Keratinocyte (primary cell): ENCODE measurements at regions not wholly inside any gene's neighbourhood (a gene's known extent, or its start where the extent isn't known, plus 50 kb on each side); places are given as distances from the start of the nearest gene placed in this dataset.

Experiments used
- DNase-seq: peaks from one replicate; pipeline ENCODE4 v3.0.0-alpha.2; 2011; ENCODE audit warnings: low read depth, missing footprints, low spot score
- FAIRE-seq: peaks from 2 replicates; lab custom pipeline; 2011; peaks lifted over from hg19 to GRCh38; lab: Jason Lieb, UNC
- H2AFZ ChIP-seq: 2 replicates; pipeline ENCODE4 v1.6.0; 2012; ENCODE audit warnings: low read length, control low read depth, inconsistent platforms; ENCODE audit not compliant: control insufficient read depth
- H3K27ac ChIP-seq: 2 replicates; pipeline ENCODE4 v1.5.1; 2011; ENCODE audit warnings: low read length; ENCODE audit not compliant: control insufficient read depth, insufficient read depth
- H3K27me3 ChIP-seq: 3 replicates; pipeline ENCODE4 v1.6.0; 2011; ENCODE audit warnings: low read length; ENCODE audit not compliant: control insufficient read depth, insufficient read depth; ENCODE audit errors: extremely low read depth
- H3K36me3 ChIP-seq, 2 experiments: 2 replicates in 1 of 2; 3 replicates in 1 of 2; pipeline ENCODE4 v1.5.1; 2011; ENCODE audit warnings: low read length in 2 of 2, mild to moderate bottlenecking in 1 of 2; ENCODE audit not compliant: control insufficient read depth in 2 of 2, insufficient read depth in 2 of 2; ENCODE audit errors: extremely low read depth in 1 of 2
- H3K4me1 ChIP-seq: 3 replicates; pipeline ENCODE4 v1.5.1; 2011; ENCODE audit warnings: low read length; ENCODE audit not compliant: control insufficient read depth, insufficient read depth; ENCODE audit errors: extremely low read depth
- H3K4me2 ChIP-seq: 3 replicates; pipeline ENCODE4 v1.6.0; 2011; ENCODE audit warnings: low read depth, low read length; ENCODE audit not compliant: control insufficient read depth, insufficient read depth; ENCODE audit errors: extremely low read depth
- H3K4me3 ChIP-seq, 3 experiments: fragments of 200-600 bp in 1 of 3; sonication (generic) in 1 of 3; 2 replicates in 2 of 3; 3 replicates in 1 of 3; pipeline ENCODE4 v1.5.1; 2011 to 2016; ENCODE audit warnings: low read length in 3 of 3, mild to moderate bottlenecking in 3 of 3, control low read depth in 2 of 3, inconsistent platforms in 1 of 3, low read depth in 1 of 3, mixed read lengths in 1 of 3, mixed run types in 1 of 3, moderate library complexity in 1 of 3; ENCODE audit not compliant: control insufficient read depth in 2 of 3, insufficient read depth in 2 of 3; ENCODE audit errors: extremely low read depth in 1 of 3
- H3K79me2 ChIP-seq: 2 replicates; pipeline ENCODE4 v1.6.0; 2012; ENCODE audit warnings: low read length; ENCODE audit not compliant: control insufficient read depth, insufficient read depth
- H3K9ac ChIP-seq: 3 replicates; pipeline ENCODE4 v1.6.0; 2011; ENCODE audit warnings: low read length; ENCODE audit not compliant: control insufficient read depth, insufficient read depth; ENCODE audit errors: extremely low read depth
- H3K9me1 ChIP-seq: 3 replicates; pipeline ENCODE4 v1.6.0; 2011; ENCODE audit warnings: low read length; ENCODE audit not compliant: control insufficient read depth, insufficient read depth; ENCODE audit errors: extremely low read depth
- H3K9me3 ChIP-seq: 2 replicates; pipeline ENCODE4 v1.5.1; 2012; ENCODE audit warnings: low read depth, low read length; ENCODE audit not compliant: control insufficient read depth
- H4K20me1 ChIP-seq: 3 replicates; pipeline ENCODE4 v1.6.0; 2011; ENCODE audit warnings: low read length; ENCODE audit not compliant: control insufficient read depth, insufficient read depth; ENCODE audit errors: extremely low read depth
- EZH2 ChIP-seq: IDR thresholded peaks from one replicate; pipeline ENCODE4 v1.6.1; 2012; ENCODE audit warnings: inconsistent platforms, mild to moderate bottlenecking, low read length, moderate library complexity
- dilution Hi-C: fragments of 300-500 bp; cut with MboI; formaldehyde crosslinking; loops from one replicate; pipeline ENCODE4 v1.7.0; 2020; ENCODE audit warnings: low sequenced_read_pairs; ENCODE audit not compliant: extremely low pct_ligation_motif_present
- TF ChIP-seq, protein P1 (sequence below), 3 experiments: IDR thresholded peaks in 1 of 3; conservative IDR thresholded peaks in 1 of 3; optimal IDR thresholded peaks in 1 of 3; 2 replicates in 2 of 3; 3 replicates in 1 of 3; pipeline versions ENCODE3 to v1.5.1; 2011; ENCODE audit warnings: low read length in 3 of 3, mild to moderate bottlenecking in 3 of 3, moderate library complexity in 2 of 3, control low read depth in 1 of 3, inconsistent platforms in 1 of 3; ENCODE audit not compliant: insufficient read depth in 2 of 3; ENCODE audit errors: extremely low read depth in 1 of 3

DNA sequence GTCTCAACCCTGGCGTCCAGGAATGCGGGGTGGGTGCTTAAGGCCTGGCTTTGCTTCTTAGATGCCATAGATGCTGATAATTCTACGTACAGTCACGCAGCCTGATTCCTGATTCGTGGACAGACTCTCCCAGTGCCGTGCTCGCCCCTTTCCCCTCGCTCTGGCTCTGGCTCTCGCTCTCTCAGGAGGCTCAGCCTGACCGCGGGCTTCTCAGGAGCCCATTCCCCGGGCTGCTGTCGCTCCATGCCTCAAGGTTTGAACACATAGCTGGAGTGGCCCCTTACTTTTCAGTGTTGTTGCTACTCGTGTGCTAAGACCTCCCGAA is 59.2 kb upstream of the ZC4H2 start:
- Histone ChIP-seq H3K9me3 (no peaks in the 10 kb centered on the region), H3K79me2 (no peaks in the 10 kb centered on the region), H3K27ac (no peak overlapping the region), H2AFZ (peak overlapping the region; percentile 56), H3K9ac (no peak overlapping the region), H4K20me1 (no peaks in the 10 kb centered on the region), H3K4me2 (peak overlapping the region; percentile 54), H3K4me3 (peak overlapping the region in 2 of 3 experiments; percentile 35 to 37), H3K9me1 (no peaks in the 10 kb centered on the region), H3K4me1 (no peaks in the 10 kb centered on the region), H3K27me3 (no peaks in the 10 kb centered on the region), H3K36me3 (no peaks in the 10 kb centered on the region)
- FAIRE-seq: no peak
- dilution Hi-C loops: no loop called here
- no peak for DNase-seq
- TF ChIP-seq, protein P1, sequence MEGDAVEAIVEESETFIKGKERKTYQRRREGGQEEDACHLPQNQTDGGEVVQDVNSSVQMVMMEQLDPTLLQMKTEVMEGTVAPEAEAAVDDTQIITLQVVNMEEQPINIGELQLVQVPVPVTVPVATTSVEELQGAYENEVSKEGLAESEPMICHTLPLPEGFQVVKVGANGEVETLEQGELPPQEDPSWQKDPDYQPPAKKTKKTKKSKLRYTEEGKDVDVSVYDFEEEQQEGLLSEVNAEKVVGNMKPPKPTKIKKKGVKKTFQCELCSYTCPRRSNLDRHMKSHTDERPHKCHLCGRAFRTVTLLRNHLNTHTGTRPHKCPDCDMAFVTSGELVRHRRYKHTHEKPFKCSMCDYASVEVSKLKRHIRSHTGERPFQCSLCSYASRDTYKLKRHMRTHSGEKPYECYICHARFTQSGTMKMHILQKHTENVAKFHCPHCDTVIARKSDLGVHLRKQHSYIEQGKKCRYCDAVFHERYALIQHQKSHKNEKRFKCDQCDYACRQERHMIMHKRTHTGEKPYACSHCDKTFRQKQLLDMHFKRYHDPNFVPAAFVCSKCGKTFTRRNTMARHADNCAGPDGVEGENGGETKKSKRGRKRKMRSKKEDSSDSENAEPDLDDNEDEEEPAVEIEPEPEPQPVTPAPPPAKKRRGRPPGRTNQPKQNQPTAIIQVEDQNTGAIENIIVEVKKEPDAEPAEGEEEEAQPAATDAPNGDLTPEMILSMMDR (optimal IDR thresholded peaks at IDR 0.05 in 1 of 3, IDR thresholded peaks at IDR 0.05 in 1 of 3, conservative IDR thresholded peaks at IDR 0.05 in 1 of 3; ENCODE audit: extremely low read depth in 1 of 3, insufficient read depth in 2 of 3, low read length in 3 of 3): no peak
- no peak for TF ChIP-seq EZH2

DNA sequence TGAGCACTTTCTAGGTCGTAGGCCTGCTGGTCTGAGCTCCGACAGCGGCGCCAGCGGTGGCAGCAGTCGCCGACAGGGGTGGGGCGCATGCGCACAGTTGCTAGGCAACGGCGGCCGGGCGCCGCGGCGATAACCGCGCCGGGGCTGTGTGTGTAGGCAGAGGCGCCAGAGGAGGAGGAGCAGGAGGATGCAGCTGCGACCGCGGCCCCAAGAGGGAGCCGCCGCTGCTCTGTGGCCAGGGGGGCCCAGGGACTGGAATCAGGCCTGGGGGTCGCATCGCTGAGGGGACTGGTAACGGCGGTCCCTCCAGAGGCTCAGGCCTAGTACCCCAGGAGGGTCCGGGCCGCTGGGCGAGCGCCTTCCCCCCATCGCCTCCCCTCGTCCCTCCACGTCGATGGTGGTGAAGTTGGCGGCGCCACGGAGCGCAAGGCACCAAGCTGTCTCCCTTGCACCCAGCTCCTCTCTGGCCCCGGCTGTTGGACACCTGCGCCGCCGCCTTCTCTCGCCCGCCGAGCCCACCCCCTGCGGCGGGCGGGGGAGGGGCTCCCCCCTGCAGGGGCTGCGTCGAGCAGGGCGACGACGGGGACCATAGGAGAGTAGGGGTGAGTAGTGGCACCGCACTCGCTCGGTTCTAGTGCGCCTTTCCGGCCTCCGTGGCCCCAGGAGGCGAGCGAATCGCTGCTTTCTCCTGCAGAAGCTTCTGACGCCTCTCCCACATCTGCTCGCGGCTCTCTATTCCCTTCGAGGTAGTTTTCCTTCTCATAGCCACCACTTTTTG is 58.6 kb upstream of the ZC4H2 start, which contains the start of gene ZC3H12B:
Gene ZC3H12B (plus strand): TSS at position 159 of the 778 bp plus-strand sequence.
- Histone ChIP-seq H3K9ac (no peak within 1 kb of the TSS), H3K4me3 (peak within 1 kb of the TSS; percentile 26 to 43 (median 35)), H4K20me1 (no peaks in the 10 kb centered on the region), H3K36me3 (no peaks in the 10 kb centered on the region), H3K79me2 (no peaks in the 10 kb centered on the region), H3K27me3 (no peaks in the 10 kb centered on the region), H3K9me3 (no peaks in the 10 kb centered on the region), H3K27ac (no peak within 1 kb of the TSS), H3K9me1 (no peaks in the 10 kb centered on the region), H2AFZ (peak within 1 kb of the TSS; percentile 81), H3K4me2 (peak within 1 kb of the TSS; percentile 54), H3K4me1 (no peaks in the 10 kb centered on the region)
- TF ChIP-seq, protein P1 (optimal IDR thresholded peaks at IDR 0.05 in 1 of 3, IDR thresholded peaks at IDR 0.05 in 1 of 3, conservative IDR thresholded peaks at IDR 0.05 in 1 of 3; ENCODE audit: extremely low read depth in 1 of 3, insufficient read depth in 2 of 3, low read length in 3 of 3): peak; percentile 12 to 37 (median 19)
- TF ChIP-seq EZH2: no peak
- dilution Hi-C loops: no loop called here
- DNase-seq: no peak
- no peak for FAIRE-seq
